Stomach smooth muscle (tissue), 2 donors: ENCODE measurements at regions not wholly inside any gene's neighbourhood (a gene's known extent, or its start where the extent isn't known, plus 50 kb on each side); places are given as distances from the start of the nearest gene placed in this dataset.

Experiments used
- H3K27ac ChIP-seq: one replicate; pipeline ENCODE4 v1.7.0; 2013; ENCODE audit warnings: mild to moderate bottlenecking, low read length, inconsistent platforms
- H3K27me3 ChIP-seq, 2 donors: one replicate each; pipeline ENCODE4 v1.7.0; 2013; ENCODE audit warnings: low read length in 2 of 2; ENCODE audit not compliant: insufficient read depth in 2 of 2, control insufficient read depth in 1 of 2
- H3K36me3 ChIP-seq, 2 donors: one replicate each; pipeline ENCODE4 v1.7.0; 2013; ENCODE audit warnings: low read length in 2 of 2; ENCODE audit not compliant: control insufficient read depth in 2 of 2, insufficient read depth in 2 of 2
- H3K4me1 ChIP-seq: one replicate; pipeline ENCODE4 v1.7.0; 2013; ENCODE audit warnings: low read length; ENCODE audit not compliant: control insufficient read depth, insufficient read depth
- H3K4me3 ChIP-seq, 2 donors: one replicate each; pipeline ENCODE4 v1.7.0; 2013; ENCODE audit warnings: low read length in 2 of 2
- H3K9ac ChIP-seq, 2 donors: one replicate each; pipeline ENCODE4 v1.7.0; 2013; ENCODE audit warnings: low read length in 2 of 2, mild to moderate bottlenecking in 1 of 2
- H3K9me3 ChIP-seq, 2 donors: one replicate each; pipeline ENCODE4 v1.7.0; 2013; ENCODE audit warnings: low read length in 2 of 2; ENCODE audit not compliant: control insufficient read depth in 2 of 2
- donor health status: healthy.
- donor health status: Pancreatic carcinoma.

DNA sequence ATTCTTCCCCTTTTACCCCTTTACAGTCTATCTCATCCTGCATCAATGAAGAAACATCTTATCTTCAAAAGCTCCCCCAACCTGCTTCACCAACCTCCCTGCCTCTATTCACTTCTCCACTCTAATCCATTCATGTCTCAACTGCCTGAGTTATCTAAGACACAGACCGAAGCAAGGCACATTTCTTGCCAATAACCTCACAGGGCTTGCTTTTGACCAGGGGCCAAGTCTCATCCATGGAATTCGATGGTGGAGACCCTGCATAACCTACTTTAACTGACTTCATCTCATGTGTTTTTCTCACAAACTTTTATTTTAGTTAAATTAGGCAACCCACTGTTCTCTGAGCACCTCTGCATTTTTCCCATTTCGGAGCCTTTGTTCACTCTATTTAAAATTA lies 69.7 kb downstream of the MYCN start:
- H3K9ac ChIP-seq: no peak overlapping the region

DNA sequence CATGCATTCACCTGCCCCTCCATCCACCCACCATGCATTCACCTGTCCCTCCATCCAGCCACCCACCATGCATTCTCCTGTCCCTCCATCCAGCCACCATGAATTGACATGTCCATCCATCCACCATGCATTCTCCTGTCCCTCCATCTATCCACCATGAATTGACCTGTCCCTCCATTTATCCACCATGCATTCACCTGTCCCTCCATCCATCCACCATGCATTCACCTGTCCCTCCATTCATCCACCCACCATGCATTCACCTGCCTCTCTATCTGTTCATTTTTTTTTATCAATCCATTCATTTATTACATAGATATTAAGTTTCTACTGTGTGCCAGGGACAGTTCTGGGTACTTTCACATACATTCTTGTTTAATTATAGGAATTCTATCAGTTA lies 69.2 kb downstream of the MYCN start:
- Histone ChIP-seq H3K9ac (no peak overlapping the region), H3K4me1 (peaks cover 4% of the 10 kb centered on the region), H3K9me3 (no peaks in the 10 kb centered on the region), H3K27me3 (peaks cover 14 to 25% of the 10 kb centered on the region in 2 donors), H3K4me3 (no peak overlapping the region), H3K36me3 (no peaks in the 10 kb centered on the region), H3K27ac (no peak overlapping the region)

More for the DNA sequence above, 69.7 kb downstream of the MYCN start:
- no peaks in the 10 kb centered on the region for H3K36me3 ChIP-seq
- H3K4me3 ChIP-seq: no peak overlapping the region
- H3K9me3 ChIP-seq: no peaks in the 10 kb centered on the region
- peaks cover 18 to 26% of the 10 kb centered on the region in 2 donors for H3K27me3 ChIP-seq
- H3K4me1 ChIP-seq: peaks cover 4% of the 10 kb centered on the region
- no peak overlapping the region for H3K27ac ChIP-seq

DNA sequence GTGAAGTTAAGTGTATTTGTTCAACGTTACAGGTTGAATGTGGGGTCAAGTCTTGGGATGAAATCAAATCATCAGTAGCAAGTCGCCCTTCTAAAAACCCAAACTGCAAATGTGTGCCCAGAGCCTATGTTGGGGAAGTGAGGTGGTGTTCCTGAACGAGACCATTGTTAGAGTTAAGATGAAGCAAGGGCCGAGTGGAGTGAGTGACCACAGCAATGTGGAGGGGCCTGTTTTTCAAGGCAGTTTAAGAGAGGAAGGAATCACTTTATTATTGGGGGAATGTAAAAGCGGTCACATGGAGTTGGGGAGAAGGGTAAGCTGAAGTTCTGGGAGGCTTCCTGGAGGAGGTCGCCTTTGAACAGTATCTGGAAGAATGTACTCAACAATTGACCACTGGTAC lies 68.5 kb downstream of the MYCN start:
- Histone ChIP-seq H3K27ac (no peak overlapping the region), H3K4me1 (peaks cover under 1% of the 10 kb centered on the region), H3K27me3 (peaks cover 12 to 20% of the 10 kb centered on the region in 2 donors), H3K36me3 (no peaks in the 10 kb centered on the region), H3K9me3 (no peaks in the 10 kb centered on the region), H3K9ac (no peak overlapping the region), H3K4me3 (no peak overlapping the region)

DNA sequence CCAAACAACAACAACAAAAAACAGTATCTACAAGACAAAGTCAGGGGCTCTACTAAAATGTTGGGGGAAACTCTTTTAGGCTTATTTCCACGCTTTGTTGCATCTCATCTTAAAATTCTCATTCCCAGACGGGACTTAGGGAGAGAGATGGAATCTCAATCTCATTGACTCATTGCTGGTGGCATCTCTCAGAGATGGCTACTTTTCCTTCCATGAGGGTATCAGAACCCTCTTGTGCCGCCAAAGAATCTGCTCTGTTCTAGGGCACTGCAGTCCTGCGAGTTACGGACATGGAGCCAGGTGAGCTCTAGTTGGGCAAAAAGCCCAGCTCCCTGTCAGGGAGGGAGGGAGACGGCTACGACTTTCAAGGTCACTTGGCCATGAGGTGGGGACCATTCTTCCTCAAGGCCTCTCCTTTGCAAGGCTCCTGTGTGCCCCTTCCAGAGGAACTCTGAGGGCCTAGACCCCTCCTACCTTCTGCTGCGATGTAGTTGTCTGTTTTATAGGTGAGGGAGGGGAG lies 68.0 kb downstream of the MYCN start:
- peaks cover 8 to 16% of the 10 kb centered on the region in 2 donors for H3K27me3 ChIP-seq
- peaks cover 0 to 2% of the 10 kb centered on the region in 2 donors for H3K9me3 ChIP-seq
- no peaks in the 10 kb centered on the region for H3K36me3 ChIP-seq
- H3K4me3 ChIP-seq: no peak overlapping the region
- no peaks in the 10 kb centered on the region for H3K4me1 ChIP-seq
- H3K9ac ChIP-seq: no peak overlapping the region
- H3K27ac ChIP-seq: no peak overlapping the region

DNA sequence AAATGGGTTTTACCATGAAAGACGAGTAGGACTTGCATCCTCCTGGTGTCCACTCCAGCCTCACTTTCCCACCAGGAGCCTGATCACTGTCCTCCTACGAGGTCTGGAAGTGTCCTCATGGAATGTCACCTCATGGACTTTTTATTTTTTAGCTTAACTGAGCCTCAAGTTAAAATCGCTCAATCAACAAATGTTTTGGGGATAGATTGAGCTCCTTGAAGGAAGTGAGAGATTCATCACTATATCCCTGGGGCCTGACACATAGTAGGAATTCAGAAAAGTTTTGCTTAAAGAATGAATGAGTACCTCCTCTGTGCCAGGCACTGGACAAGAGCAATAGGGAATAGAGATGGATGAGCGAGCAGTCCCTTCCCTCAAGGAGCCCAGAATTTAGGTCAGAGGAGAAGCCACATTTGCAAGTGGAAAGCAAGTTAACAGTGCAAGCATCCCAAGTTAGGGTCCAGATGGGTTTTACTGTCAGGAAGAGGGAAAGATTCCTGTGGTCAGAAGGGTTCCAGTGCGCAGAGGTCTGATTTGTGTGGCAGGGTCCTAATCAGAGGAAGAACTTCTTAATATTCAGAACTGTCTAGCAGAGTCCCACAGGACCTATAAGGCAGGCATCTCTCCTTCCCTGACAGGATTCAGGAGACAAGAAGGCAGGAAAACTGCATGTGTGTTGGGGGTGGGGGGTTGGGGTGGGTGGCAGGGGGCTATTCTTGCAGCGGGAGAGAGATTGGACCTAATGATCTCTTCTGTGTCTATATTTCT lies 67.0 kb downstream of the MYCN start:
- no peaks in the 10 kb centered on the region for H3K4me1 ChIP-seq
- H3K36me3 ChIP-seq: no peaks in the 10 kb centered on the region
- H3K9me3 ChIP-seq: peaks cover 0 to 6% of the 10 kb centered on the region in 2 donors
- no peak overlapping the region for H3K4me3 ChIP-seq
- no peak overlapping the region for H3K27ac ChIP-seq
- no peak overlapping the region for H3K9ac ChIP-seq
- peaks cover 5% of the 10 kb centered on the region in 2 donors for H3K27me3 ChIP-seq

DNA sequence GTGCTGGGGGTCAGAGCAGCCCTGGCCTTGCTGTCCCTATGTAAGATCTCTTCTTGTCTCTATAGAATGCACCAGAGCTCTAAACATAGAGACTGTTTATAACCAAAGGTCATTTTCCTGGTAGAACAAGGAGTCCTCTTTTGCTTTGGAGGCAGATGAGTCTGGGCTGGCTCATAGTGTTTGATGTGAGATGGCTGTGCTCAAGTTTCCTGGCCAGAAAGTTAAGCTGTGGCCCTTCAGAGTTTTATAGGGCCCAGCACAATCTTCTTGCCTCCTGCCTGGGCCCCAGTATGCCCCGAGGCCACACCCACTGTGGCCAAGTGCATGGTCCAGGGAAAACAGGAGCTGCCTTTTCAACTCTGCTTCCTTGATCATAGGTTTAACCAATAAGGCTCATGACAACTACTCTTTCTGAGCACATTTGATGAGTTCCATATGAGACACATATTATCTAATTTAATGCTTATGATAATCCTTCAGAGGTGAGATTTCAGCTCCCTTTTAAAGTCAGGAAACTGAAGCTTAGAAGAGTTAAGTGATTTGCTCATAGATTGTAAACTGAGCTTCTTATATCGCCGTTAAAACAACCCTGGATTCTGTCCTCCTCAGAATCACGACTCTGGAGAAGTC lies 66.3 kb downstream of the MYCN start:
- Histone ChIP-seq H3K4me3 (no peak overlapping the region), H3K27ac (no peak overlapping the region), H3K36me3 (no peaks in the 10 kb centered on the region), H3K9ac (no peak overlapping the region), H3K4me1 (no peaks in the 10 kb centered on the region), H3K9me3 (peaks cover 0 to 9% of the 10 kb centered on the region in 2 donors), H3K27me3 (peaks cover 3 to 4% of the 10 kb centered on the region in 2 donors)

DNA sequence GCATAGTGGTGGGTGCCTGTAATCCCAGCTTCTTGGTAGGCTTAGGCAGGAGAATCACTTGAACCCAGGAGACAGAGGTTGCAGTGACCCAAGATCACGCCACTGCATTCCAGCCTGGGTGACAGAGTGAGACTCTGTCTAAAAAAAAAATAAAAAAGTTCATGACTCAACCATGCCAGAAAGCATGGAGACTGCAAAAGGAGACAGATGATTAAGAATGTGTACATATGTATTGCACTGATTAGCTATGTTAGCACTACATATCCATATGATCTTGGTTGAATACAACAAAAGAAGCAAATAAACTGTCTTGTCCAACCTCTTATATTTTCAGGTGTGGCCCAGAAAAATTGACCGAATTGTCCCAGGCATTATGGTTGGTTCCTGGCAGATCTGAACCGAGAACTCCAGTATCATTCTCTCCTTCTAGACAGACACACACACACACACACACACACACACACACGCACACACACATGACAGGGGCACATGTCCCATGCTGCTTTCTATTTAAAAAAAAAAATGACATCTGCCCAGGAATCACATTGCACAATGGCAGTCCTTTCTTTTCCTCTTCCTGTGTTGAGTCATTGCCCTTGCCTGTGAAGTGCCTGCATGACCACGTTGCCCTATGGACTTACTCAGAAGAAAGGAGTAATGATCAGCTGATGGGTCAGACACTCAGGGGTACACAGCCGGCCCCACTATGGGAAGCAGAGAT lies 65.6 kb downstream of the MYCN start:
- H3K27me3 ChIP-seq: peaks cover 0 to 3% of the 10 kb centered on the region in 2 donors
- no peak overlapping the region for H3K27ac ChIP-seq
- H3K4me3 ChIP-seq: no peak overlapping the region
- H3K36me3 ChIP-seq: no peaks in the 10 kb centered on the region
- H3K9ac ChIP-seq: no peak overlapping the region
- H3K9me3 ChIP-seq: peaks cover 0 to 9% of the 10 kb centered on the region in 2 donors
- H3K4me1 ChIP-seq: no peaks in the 10 kb centered on the region

DNA sequence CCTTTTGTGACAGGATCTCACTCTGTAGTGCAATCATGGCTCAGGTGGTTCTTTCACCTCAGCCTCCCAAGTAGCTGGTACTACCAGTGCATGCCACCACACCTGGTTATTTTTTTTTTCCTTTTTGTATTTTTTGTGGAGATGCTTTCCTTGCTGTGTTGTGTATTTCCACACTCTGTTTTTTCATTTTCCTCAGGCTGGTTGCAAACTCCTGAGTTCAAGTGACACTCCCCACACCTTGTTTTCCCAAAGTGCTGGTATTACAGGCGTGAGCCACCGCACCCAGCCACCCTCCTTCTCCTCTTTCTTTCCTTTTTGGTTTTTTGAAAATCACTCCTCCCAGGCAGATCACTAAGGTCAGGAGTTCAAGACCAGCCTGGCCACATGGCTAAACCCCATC lies 65.0 kb downstream of the MYCN start:
- Histone ChIP-seq H3K9ac (no peak overlapping the region), H3K4me1 (no peaks in the 10 kb centered on the region), H3K4me3 (no peak overlapping the region), H3K27ac (no peak overlapping the region), H3K27me3 (peaks cover 0 to under 1% of the 10 kb centered on the region in 2 donors), H3K9me3 (peaks cover 0 to 9% of the 10 kb centered on the region in 2 donors), H3K36me3 (no peaks in the 10 kb centered on the region)

DNA sequence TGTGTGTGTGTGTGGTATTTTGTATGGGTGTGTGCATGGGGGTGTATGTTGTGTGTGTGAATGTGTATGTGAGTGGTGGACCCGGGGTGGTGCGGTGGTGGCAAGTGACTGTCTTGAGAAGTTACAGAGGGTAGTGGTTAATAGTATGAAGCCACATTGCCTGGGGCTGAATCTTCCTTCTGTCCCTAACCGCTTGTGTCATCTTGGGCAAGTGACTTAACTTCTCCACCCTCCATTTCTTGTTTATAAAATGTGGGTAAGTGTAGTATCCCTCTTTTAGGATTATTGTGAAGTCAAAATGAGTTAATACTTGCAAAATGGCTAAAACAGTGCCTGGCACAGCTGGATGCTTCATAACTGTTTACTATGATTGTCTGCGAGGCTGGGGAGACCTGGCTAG lies 63.5 kb downstream of the MYCN start:
- Histone ChIP-seq H3K4me3 (no peak overlapping the region), H3K36me3 (no peaks in the 10 kb centered on the region), H3K27ac (no peak overlapping the region), H3K9ac (no peak overlapping the region), H3K27me3 (no peaks in the 10 kb centered on the region), H3K4me1 (no peaks in the 10 kb centered on the region), H3K9me3 (peaks cover 0 to 9% of the 10 kb centered on the region in 2 donors)

DNA sequence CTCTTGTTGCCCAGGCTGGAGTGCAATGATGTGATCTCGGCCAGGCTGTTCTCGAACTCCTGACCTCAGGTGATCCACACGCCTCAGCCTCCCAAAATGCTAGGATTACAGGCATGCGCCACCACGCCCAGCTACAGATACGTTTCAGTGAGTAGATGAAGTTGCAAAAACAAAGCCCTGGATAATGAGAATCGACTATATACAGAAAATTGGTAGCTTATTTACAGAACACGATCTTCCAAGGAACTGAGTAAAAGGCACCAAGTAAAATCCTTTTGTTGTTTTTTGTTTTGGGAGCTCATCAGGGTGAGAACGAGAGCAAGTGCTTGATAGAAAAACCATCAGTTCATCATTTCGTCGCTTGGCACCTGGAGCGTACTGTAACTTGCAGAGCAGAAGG lies 62.8 kb downstream of the MYCN start:
- H3K4me1 ChIP-seq: no peaks in the 10 kb centered on the region
- no peak overlapping the region for H3K27ac ChIP-seq
- H3K9ac ChIP-seq: no peak overlapping the region
- no peak overlapping the region for H3K4me3 ChIP-seq
- no peaks in the 10 kb centered on the region for H3K27me3 ChIP-seq
- H3K36me3 ChIP-seq: no peaks in the 10 kb centered on the region
- peaks cover 0 to 9% of the 10 kb centered on the region in 2 donors for H3K9me3 ChIP-seq
